Left cardiac atrium (tissue), 4 donors: ENCODE measurements at regions not wholly inside any gene's neighbourhood (a gene's known extent, or its start where the extent isn't known, plus 50 kb on each side); places are given as distances from the start of the nearest gene placed in this dataset.
A peak's percentile ranks its signal among the peaks of the same experiment; 100 is the strongest.
"Not testable (repeated sequence)": the region's sequence is repeated elsewhere in the genome, so short reads cannot be mapped to it uniquely, and the experiment has no call there.

Experiments used
- ATAC-seq, 2 donors: fragments of 200-7000 bp; cut with Tn5 transposase; one replicate each; pipeline ENCODE4 v1.9.1; 2020; ENCODE audit warnings: mild to moderate bottlenecking in 2 of 2, moderate library complexity in 2 of 2
- DNase-seq: peaks from one replicate; pipeline ENCODE4 v3.0.0-alpha.2; 2020
- intact Hi-C, 2 donors: fragments of 100-400 bp; cut with DNase I; formaldehyde crosslinking; loops; one replicate each; pipeline versions ENCODE4 v1.14.1 to v1.15.1; 2022 to 2023
- donor health status: DM: no; HTN: yes; CAD: no.
- donor health status: DM: no; HTN: yes; CAD: no; lungs with severe emphysema.
- donor health status: DM: yes; HTN: yes; CAD: no.
- donor health status: Dilated cardiomyopathy.

GRCh38 chr10:31209478-31209877 is 109.5 kb upstream of the ZEB1 start:
- ATAC-seq (peak in 1 of 2 donors; percentile 31), DNase-seq (no peak)
- intact Hi-C loops, result no loop called here

- DNase-seq (no peak), ATAC-seq (no peak)
- intact Hi-C loops, result no loop called here
Measured at GRCh38 chr10:31210190-31210589, 108.8 kb upstream of the ZEB1 start.

- no peak for ATAC-seq
- intact Hi-C loops, result no loop called here
- DNase-seq, result no peak
Measured at GRCh38 chr10:31213959-31214358, 105.1 kb upstream of the ZEB1 start.

GRCh38 chr10:31215052-31215451 is 104.0 kb upstream of the ZEB1 start:
- DNase-seq (no peak), ATAC-seq (no peak)
- intact Hi-C loops, result no loop called here

GRCh38 chr10:31219306-31219705 is 99.7 kb upstream of the ZEB1 start:
- intact Hi-C loops, result no loop called here
- DNase-seq (no peak), ATAC-seq (no peak)

- ATAC-seq, DNase-seq, intact Hi-C loops: not testable (repeated sequence)
Measured at GRCh38 chr10:31228780-31229179, 90.2 kb upstream of the ZEB1 start.

- no peak for DNase-seq
- no peak for ATAC-seq
- intact Hi-C loops, result no loop called here
Measured at GRCh38 chr10:31239961-31240360, 79.1 kb upstream of the ZEB1 start.

- ATAC-seq (peak in 1 of 2 donors; percentile 83), DNase-seq (peak; percentile 28)
- intact Hi-C loops, result no loop called here
Measured at GRCh38 chr10:31242902-31243301, 76.1 kb upstream of the ZEB1 start.

GRCh38 chr10:31251118-31251517 is 67.9 kb upstream of the ZEB1 start:
- DNase-seq, intact Hi-C loops, ATAC-seq: not testable (repeated sequence)

GRCh38 chr10:31253237-31253636 is 65.8 kb upstream of the ZEB1 start:
- ATAC-seq (no peak), DNase-seq (no peak)
- intact Hi-C loops, result no loop called here

GRCh38 chr10:31261511-31262311 is 57.3 kb upstream of the ZEB1 start:
- DNase-seq, result no peak
- intact Hi-C loops, result no loop called here
- peak in 1 of 2 donors; percentile 78 for ATAC-seq

- intact Hi-C loops, result no loop called here
- peak; percentile 23 for DNase-seq
- ATAC-seq, result peak; percentile 86 to 89
Measured at GRCh38 chr10:31262672-31263071, 56.3 kb upstream of the ZEB1 start.

GRCh38 chr10:31263903-31264302 is 55.1 kb upstream of the ZEB1 start:
- intact Hi-C loops, result no loop called here
- DNase-seq (no peak), ATAC-seq (no peak)

GRCh38 chr10:31268444-31269303 is 50.3 kb upstream of the ZEB1 start:
- no peak for DNase-seq
- intact Hi-C loops, result no loop called here
- ATAC-seq, result no peak
